ENCODE measurements at regions not wholly inside any gene's neighbourhood (a gene's known extent, or its start where the extent isn't known, plus 50 kb on each side); places are given as distances from the start of the nearest gene placed in this dataset.

DNA sequence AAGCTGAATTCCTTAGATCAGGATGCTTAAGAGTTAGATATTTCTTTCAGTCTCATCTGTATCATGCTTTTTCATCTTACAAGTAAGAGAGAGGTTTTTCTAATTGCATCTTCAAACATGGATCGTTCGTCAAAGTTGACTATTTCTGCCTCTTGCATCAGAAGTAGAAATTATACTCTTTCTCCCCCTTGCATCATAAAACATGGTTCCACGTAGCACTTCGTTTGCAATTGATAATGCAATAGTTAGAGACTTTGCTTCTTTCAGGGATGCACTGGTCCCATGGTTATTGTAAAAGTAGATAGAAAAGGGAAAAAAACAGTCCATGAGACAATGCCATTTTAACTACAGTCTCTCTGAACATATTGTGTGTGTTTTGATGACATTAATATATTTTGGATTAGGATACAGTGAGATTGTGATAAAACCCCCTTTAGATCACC is 75.1 kb upstream of the PARD3B start:
- DNase-seq, result no peak
- Histone ChIP-seq H3K27me3 (no peaks in the 10 kb centered on the region), H3K4me3 (no peak overlapping the region), H3K36me3 (no peaks in the 10 kb centered on the region), H3K27ac (no peak overlapping the region), H3K4me1 (no peaks in the 10 kb centered on the region), H3K9me3 (no peaks in the 10 kb centered on the region)
- TF ChIP-seq, protein P1, sequence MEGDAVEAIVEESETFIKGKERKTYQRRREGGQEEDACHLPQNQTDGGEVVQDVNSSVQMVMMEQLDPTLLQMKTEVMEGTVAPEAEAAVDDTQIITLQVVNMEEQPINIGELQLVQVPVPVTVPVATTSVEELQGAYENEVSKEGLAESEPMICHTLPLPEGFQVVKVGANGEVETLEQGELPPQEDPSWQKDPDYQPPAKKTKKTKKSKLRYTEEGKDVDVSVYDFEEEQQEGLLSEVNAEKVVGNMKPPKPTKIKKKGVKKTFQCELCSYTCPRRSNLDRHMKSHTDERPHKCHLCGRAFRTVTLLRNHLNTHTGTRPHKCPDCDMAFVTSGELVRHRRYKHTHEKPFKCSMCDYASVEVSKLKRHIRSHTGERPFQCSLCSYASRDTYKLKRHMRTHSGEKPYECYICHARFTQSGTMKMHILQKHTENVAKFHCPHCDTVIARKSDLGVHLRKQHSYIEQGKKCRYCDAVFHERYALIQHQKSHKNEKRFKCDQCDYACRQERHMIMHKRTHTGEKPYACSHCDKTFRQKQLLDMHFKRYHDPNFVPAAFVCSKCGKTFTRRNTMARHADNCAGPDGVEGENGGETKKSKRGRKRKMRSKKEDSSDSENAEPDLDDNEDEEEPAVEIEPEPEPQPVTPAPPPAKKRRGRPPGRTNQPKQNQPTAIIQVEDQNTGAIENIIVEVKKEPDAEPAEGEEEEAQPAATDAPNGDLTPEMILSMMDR (IDR thresholded peaks at IDR 0.05), result no peak
- TF ChIP-seq POLR2A (IDR thresholded peaks at IDR 0.05) (no peak), EP300 (IDR thresholded peaks at IDR 0.05; ENCODE audit: low read depth) (no peak), POLR2AphosphoS5 (IDR thresholded peaks at IDR 0.05) (no peak)
- 85 to 100% methylated on average over 3 to 4 of the region's 4 CpGs for WGBS, 2 donors (ENCODE audit: low coverage in 1 of 2)
- in situ Hi-C loops (cut with MboI; ENCODE audit: low pct_ligation_motif_present in 1 of 4, low pct_unique_long_range_greater_than_20kb in 1 of 4, low sequenced_read_pairs in 3 of 4), result no loop called here
- intact Hi-C loops (cut with DNase I; ENCODE audit: low total_unique reads), result no loop called here

DNA sequence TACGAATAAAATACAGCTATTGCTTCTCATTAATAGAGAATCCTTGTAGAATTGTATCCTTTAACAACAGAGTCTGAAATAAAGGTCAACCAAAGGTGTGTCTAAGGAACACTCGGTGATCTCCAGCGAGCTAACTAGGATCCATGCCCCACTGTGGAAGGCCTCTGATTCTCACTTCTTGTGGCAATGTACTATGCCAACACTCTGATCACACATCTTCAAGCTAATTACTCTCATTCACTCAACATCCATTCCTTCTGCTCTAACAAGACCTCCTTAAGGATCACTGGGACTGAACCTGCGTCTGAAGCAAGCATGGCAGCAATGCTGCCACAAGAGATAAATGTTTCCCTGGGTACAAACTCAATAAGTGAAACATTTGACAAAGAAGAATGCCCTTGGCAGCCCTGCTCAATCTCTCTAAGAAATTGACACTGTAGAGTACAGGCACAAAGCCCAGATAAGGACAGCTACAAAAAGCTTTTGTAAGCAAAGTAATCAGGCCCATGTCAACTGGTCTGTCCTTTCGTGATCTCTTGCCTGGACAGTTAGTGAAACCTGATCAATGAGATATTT is 74.6 kb upstream of the PARD3B start:
- H3K4me1 ChIP-seq, result no peaks in the 10 kb centered on the region
- H3K4me3 ChIP-seq, result no peak overlapping the region
- no peak overlapping the region for H3K27ac ChIP-seq
- no peaks in the 10 kb centered on the region for H3K36me3 ChIP-seq
- in situ Hi-C loops (cut with MboI; ENCODE audit: low pct_ligation_motif_present in 1 of 4, low pct_unique_long_range_greater_than_20kb in 1 of 4, low sequenced_read_pairs in 3 of 4), result no loop called here
- TF ChIP-seq, protein P1 (IDR thresholded peaks at IDR 0.05), result no peak
- TF ChIP-seq POLR2AphosphoS5 (IDR thresholded peaks at IDR 0.05) (no peak), POLR2A (IDR thresholded peaks at IDR 0.05) (no peak), EP300 (IDR thresholded peaks at IDR 0.05; ENCODE audit: low read depth) (no peak)
- 81 to 90% methylated on average over 4 to 5 of the region's 5 CpGs for WGBS, 2 donors (ENCODE audit: low coverage in 1 of 2)
- H3K9me3 ChIP-seq, result no peaks in the 10 kb centered on the region
- DNase-seq, result no peak
- no peaks in the 10 kb centered on the region for H3K27me3 ChIP-seq
- intact Hi-C loops (cut with DNase I; ENCODE audit: low total_unique reads), result no loop called here

DNA sequence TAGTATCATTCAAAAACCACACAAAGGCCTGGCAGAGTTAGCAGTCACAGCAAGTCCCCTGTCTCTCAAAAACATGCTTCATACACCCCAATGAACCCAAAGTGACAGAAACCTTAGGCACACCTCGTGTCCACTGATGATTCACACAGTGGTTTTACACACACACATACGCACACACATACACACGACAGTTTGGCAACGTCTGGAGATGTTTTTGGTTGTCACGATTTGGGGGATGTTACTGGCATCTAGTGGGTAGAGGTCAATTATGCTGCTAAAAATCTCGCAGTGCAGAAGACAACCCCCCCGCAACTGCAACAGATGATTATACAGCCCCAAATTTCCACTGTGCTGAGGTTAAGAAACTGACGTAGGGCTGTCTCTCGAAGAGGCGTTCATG is 72.9 kb upstream of the PARD3B start:
- WGBS, 2 donors (ENCODE audit: low coverage in 1 of 2), result 82 to 88% methylated on average over 3 to 10 of the region's 10 CpGs
- intact Hi-C loops (cut with DNase I; ENCODE audit: low total_unique reads) (no loop called here), in situ Hi-C loops (cut with MboI; ENCODE audit: low pct_ligation_motif_present in 1 of 4, low pct_unique_long_range_greater_than_20kb in 1 of 4, low sequenced_read_pairs in 3 of 4) (no loop called here)
- H3K27me3 ChIP-seq, result no peaks in the 10 kb centered on the region
- no peak overlapping the region for H3K27ac ChIP-seq
- no peaks in the 10 kb centered on the region for H3K9me3 ChIP-seq
- H3K36me3 ChIP-seq, result no peaks in the 10 kb centered on the region
- no peak for TF ChIP-seq EP300 (IDR thresholded peaks at IDR 0.05; ENCODE audit: low read depth)
- TF ChIP-seq, protein P1 (IDR thresholded peaks at IDR 0.05), result no peak
- no peak for TF ChIP-seq POLR2A (IDR thresholded peaks at IDR 0.05)
- TF ChIP-seq POLR2AphosphoS5 (IDR thresholded peaks at IDR 0.05), result no peak
- no peaks in the 10 kb centered on the region for H3K4me1 ChIP-seq
- no peak for DNase-seq
- no peak overlapping the region for H3K4me3 ChIP-seq

DNA sequence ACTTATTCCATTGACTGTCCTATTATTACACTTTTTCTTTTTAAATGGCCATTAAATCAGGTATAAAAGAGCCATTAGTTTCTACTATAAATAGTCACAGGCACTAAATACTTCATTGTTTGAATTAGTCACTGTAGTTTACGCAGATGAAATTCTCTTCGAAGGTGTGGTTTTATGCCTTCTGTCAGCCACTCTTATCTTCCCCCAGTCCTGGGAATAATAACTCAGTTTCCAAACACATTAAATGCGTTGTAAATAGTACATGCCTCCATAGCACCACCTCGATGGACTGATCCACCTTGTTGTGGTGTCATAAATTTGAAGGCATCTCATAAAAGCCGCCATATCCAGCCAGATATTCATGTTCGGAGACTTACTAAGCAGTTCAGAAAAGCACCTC is 72.1 kb upstream of the PARD3B start:
- WGBS, 2 donors (ENCODE audit: low coverage in 1 of 2), result 53% methylated on average over 6 of the region's 6 CpGs
- Histone ChIP-seq H3K4me1 (no peaks in the 10 kb centered on the region), H3K27me3 (no peaks in the 10 kb centered on the region), H3K9me3 (no peaks in the 10 kb centered on the region), H3K4me3 (no peak overlapping the region), H3K27ac (no peak overlapping the region), H3K36me3 (no peaks in the 10 kb centered on the region)
- DNase-seq, result no peak
- TF ChIP-seq POLR2A (IDR thresholded peaks at IDR 0.05), result no peak
- no peak for TF ChIP-seq EP300 (IDR thresholded peaks at IDR 0.05; ENCODE audit: low read depth)
- TF ChIP-seq, protein P1 (IDR thresholded peaks at IDR 0.05), result no peak
- TF ChIP-seq POLR2AphosphoS5 (IDR thresholded peaks at IDR 0.05), result no peak
- intact Hi-C loops (cut with DNase I; ENCODE audit: low total_unique reads) (no loop called here), in situ Hi-C loops (cut with MboI; ENCODE audit: low pct_ligation_motif_present in 1 of 4, low pct_unique_long_range_greater_than_20kb in 1 of 4, low sequenced_read_pairs in 3 of 4) (no loop called here)
